Erythroblast (primary cell): ENCODE measurements at regions not wholly inside any gene's neighbourhood (a gene's known extent, or its start where the extent isn't known, plus 50 kb on each side); places are given as distances from the start of the nearest gene placed in this dataset.

Experiments used
- GATA1 ChIP-seq: IDR thresholded peaks from 2 replicates; pipeline ENCODE4 v1.6.1; 2011; ENCODE audit warnings: low read depth, mild to moderate bottlenecking, control low read depth, low read length, moderate library complexity
- POLR2A ChIP-seq: IDR thresholded peaks from 2 replicates; pipeline ENCODE4 v1.6.1; 2011; ENCODE audit warnings: mild to moderate bottlenecking, low read length

DNA sequence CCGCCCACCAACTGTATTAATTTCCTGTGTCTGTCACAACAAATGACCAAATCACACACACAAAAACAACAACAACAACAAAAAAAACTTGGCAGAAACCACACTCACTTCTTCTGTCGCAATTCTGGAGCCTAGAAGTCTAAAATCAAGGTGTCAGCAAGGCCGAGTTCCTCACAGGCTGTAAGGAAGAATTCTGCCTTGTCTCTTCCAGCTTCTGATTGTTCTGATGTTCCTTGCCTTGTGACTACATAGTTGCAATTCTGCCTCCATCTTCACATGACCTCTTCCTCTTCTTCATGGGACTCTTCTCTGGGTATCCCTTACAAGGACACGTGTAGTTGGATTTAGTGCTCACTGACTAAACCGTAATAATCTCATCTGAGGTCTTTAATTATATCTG is 61.4 kb downstream of the IL12A start:
- TF ChIP-seq POLR2A: no peak
- TF ChIP-seq GATA1: no peak
